ENCODE measurements at regions not wholly inside any gene's neighbourhood (a gene's known extent, or its start where the extent isn't known, plus 50 kb on each side); places are given as distances from the start of the nearest gene placed in this dataset.

- TF ChIP-seq CTCF (IDR thresholded peaks at IDR 0.05) = no peak
- TF ChIP-seq POLR2A (IDR thresholded peaks at IDR 0.05) = no peak
Measured at GRCh38 chr3:82978368-82978767, 1216.9 kb upstream of the GBE1 start.
